Keratinocyte (primary cell): ENCODE measurements at regions not wholly inside any gene's neighbourhood (a gene's known extent, or its start where the extent isn't known, plus 50 kb on each side); places are given as distances from the start of the nearest gene placed in this dataset.

ENCODE experiments used
- DNase-seq: peaks from one replicate; pipeline ENCODE4 v3.0.0-alpha.2; 2011; ENCODE audit warnings: low read depth, missing footprints, low spot score
- FAIRE-seq: peaks from 2 replicates; lab custom pipeline; 2011; peaks lifted over from hg19 to GRCh38; lab: Jason Lieb, UNC
- H2AFZ ChIP-seq: 2 replicates; pipeline ENCODE4 v1.6.0; 2012; ENCODE audit warnings: low read length, control low read depth, inconsistent platforms; ENCODE audit not compliant: control insufficient read depth
- H3K27ac ChIP-seq: 2 replicates; pipeline ENCODE4 v1.5.1; 2011; ENCODE audit warnings: low read length; ENCODE audit not compliant: control insufficient read depth, insufficient read depth
- H3K27me3 ChIP-seq: 3 replicates; pipeline ENCODE4 v1.6.0; 2011; ENCODE audit warnings: low read length; ENCODE audit not compliant: control insufficient read depth, insufficient read depth; ENCODE audit errors: extremely low read depth
- H3K36me3 ChIP-seq, 2 experiments: 2 replicates in 1 of 2; 3 replicates in 1 of 2; pipeline ENCODE4 v1.5.1; 2011; ENCODE audit warnings: low read length in 2 of 2, mild to moderate bottlenecking in 1 of 2; ENCODE audit not compliant: control insufficient read depth in 2 of 2, insufficient read depth in 2 of 2; ENCODE audit errors: extremely low read depth in 1 of 2
- H3K4me1 ChIP-seq: 3 replicates; pipeline ENCODE4 v1.5.1; 2011; ENCODE audit warnings: low read length; ENCODE audit not compliant: control insufficient read depth, insufficient read depth; ENCODE audit errors: extremely low read depth
- H3K4me2 ChIP-seq: 3 replicates; pipeline ENCODE4 v1.6.0; 2011; ENCODE audit warnings: low read depth, low read length; ENCODE audit not compliant: control insufficient read depth, insufficient read depth; ENCODE audit errors: extremely low read depth
- H3K4me3 ChIP-seq, 3 experiments: fragments of 200-600 bp in 1 of 3; sonication (generic) in 1 of 3; 2 replicates in 2 of 3; 3 replicates in 1 of 3; pipeline ENCODE4 v1.5.1; 2011 to 2016; ENCODE audit warnings: low read length in 3 of 3, mild to moderate bottlenecking in 3 of 3, control low read depth in 2 of 3, inconsistent platforms in 1 of 3, low read depth in 1 of 3, mixed read lengths in 1 of 3, mixed run types in 1 of 3, moderate library complexity in 1 of 3; ENCODE audit not compliant: control insufficient read depth in 2 of 3, insufficient read depth in 2 of 3; ENCODE audit errors: extremely low read depth in 1 of 3
- H3K79me2 ChIP-seq: 2 replicates; pipeline ENCODE4 v1.6.0; 2012; ENCODE audit warnings: low read length; ENCODE audit not compliant: control insufficient read depth, insufficient read depth
- H3K9ac ChIP-seq: 3 replicates; pipeline ENCODE4 v1.6.0; 2011; ENCODE audit warnings: low read length; ENCODE audit not compliant: control insufficient read depth, insufficient read depth; ENCODE audit errors: extremely low read depth
- H3K9me1 ChIP-seq: 3 replicates; pipeline ENCODE4 v1.6.0; 2011; ENCODE audit warnings: low read length; ENCODE audit not compliant: control insufficient read depth, insufficient read depth; ENCODE audit errors: extremely low read depth
- H3K9me3 ChIP-seq: 2 replicates; pipeline ENCODE4 v1.5.1; 2012; ENCODE audit warnings: low read depth, low read length; ENCODE audit not compliant: control insufficient read depth
- H4K20me1 ChIP-seq: 3 replicates; pipeline ENCODE4 v1.6.0; 2011; ENCODE audit warnings: low read length; ENCODE audit not compliant: control insufficient read depth, insufficient read depth; ENCODE audit errors: extremely low read depth
- CTCF ChIP-seq, 3 experiments: IDR thresholded peaks in 1 of 3; conservative IDR thresholded peaks in 1 of 3; optimal IDR thresholded peaks in 1 of 3; 2 replicates in 2 of 3; 3 replicates in 1 of 3; pipeline versions ENCODE3 to v1.5.1; 2011; ENCODE audit warnings: low read length in 3 of 3, mild to moderate bottlenecking in 3 of 3, moderate library complexity in 2 of 3, control low read depth in 1 of 3, inconsistent platforms in 1 of 3; ENCODE audit not compliant: insufficient read depth in 2 of 3; ENCODE audit errors: extremely low read depth in 1 of 3
- EZH2 ChIP-seq: IDR thresholded peaks from one replicate; pipeline ENCODE4 v1.6.1; 2012; ENCODE audit warnings: inconsistent platforms, mild to moderate bottlenecking, low read length, moderate library complexity
- dilution Hi-C: fragments of 300-500 bp; cut with MboI; formaldehyde crosslinking; loops from one replicate; pipeline ENCODE4 v1.7.0; 2020; ENCODE audit warnings: low sequenced_read_pairs; ENCODE audit not compliant: extremely low pct_ligation_motif_present

GRCh38 chr2:236974148-236974547 lies 111.5 kb upstream of the COPS8 start:
- peaks cover 3% of the 10 kb centered on the region for H3K9me1 ChIP-seq
- no peaks in the 10 kb centered on the region for H3K79me2 ChIP-seq
- H3K27ac ChIP-seq, result no peak overlapping the region
- no peak overlapping the region for H3K4me3 ChIP-seq
- dilution Hi-C loops, result no loop called here
- FAIRE-seq (no peak), DNase-seq (no peak)
- H3K9ac ChIP-seq, result no peak overlapping the region
- H3K4me1 ChIP-seq, result peaks cover 11% of the 10 kb centered on the region
- H3K4me2 ChIP-seq, result no peak overlapping the region
- no peaks in the 10 kb centered on the region for H3K36me3 ChIP-seq
- H4K20me1 ChIP-seq, result no peaks in the 10 kb centered on the region
- no peaks in the 10 kb centered on the region for H3K9me3 ChIP-seq
- TF ChIP-seq CTCF (optimal IDR thresholded peaks at IDR 0.05 in 1 of 3, IDR thresholded peaks at IDR 0.05 in 1 of 3, conservative IDR thresholded peaks at IDR 0.05 in 1 of 3; ENCODE audit: extremely low read depth in 1 of 3, insufficient read depth in 2 of 3, low read length in 3 of 3) (no peak), EZH2 (no peak)
- H2AFZ ChIP-seq, result no peak overlapping the region
- H3K27me3 ChIP-seq, result no peaks in the 10 kb centered on the region

- FAIRE-seq (no peak), DNase-seq (no peak)
- TF ChIP-seq CTCF (optimal IDR thresholded peaks at IDR 0.05 in 1 of 3, IDR thresholded peaks at IDR 0.05 in 1 of 3, conservative IDR thresholded peaks at IDR 0.05 in 1 of 3; ENCODE audit: extremely low read depth in 1 of 3, insufficient read depth in 2 of 3, low read length in 3 of 3) (no peak), EZH2 (no peak)
- Histone ChIP-seq H3K79me2 (no peaks in the 10 kb centered on the region), H3K27ac (no peak overlapping the region), H3K36me3 (no peaks in the 10 kb centered on the region), H3K9me3 (no peaks in the 10 kb centered on the region), H3K27me3 (no peaks in the 10 kb centered on the region), H3K9me1 (peaks cover 3% of the 10 kb centered on the region), H4K20me1 (no peaks in the 10 kb centered on the region), H3K4me2 (no peak overlapping the region), H3K9ac (no peak overlapping the region), H3K4me3 (no peak overlapping the region), H2AFZ (no peak overlapping the region), H3K4me1 (peaks cover 11% of the 10 kb centered on the region)
- dilution Hi-C loops, result no loop called here
These were observed 110.9 kb upstream of the COPS8 start for GRCh38 chr2:236974752-236975151.
